CD8-positive, alpha-beta memory T cell (primary cell): ENCODE measurements at regions not wholly inside any gene's neighbourhood (a gene's known extent, or its start where the extent isn't known, plus 50 kb on each side); places are given as distances from the start of the nearest gene placed in this dataset.

Source experiments
- CTCF ChIA-PET: fragments of 350-600 bp; sonication (Branson Sonifier 250); formaldehyde crosslinking; loops from one replicate; lab custom pipeline; 2021; ENCODE audit warnings: antibody characterized with exemption; lab: Charles Lee
- POLR2A ChIA-PET: fragments of 350-600 bp; sonication (Branson Sonifier 250); formaldehyde crosslinking; loops from one replicate; lab custom pipeline; 2021; ENCODE audit warnings: antibody characterized with exemption; lab: Charles Lee
- DNase-seq, 5 donors: peaks; one replicate each; pipeline versions ENCODE4 v3.0.0 to v3.0.0-alpha.2; 2020 to 2022; ENCODE audit warnings: mixed read lengths in 1 of 5
- H3K27ac ChIP-seq: one replicate; pipeline ENCODE4 v1.7.0; 2013; ENCODE audit warnings: low read depth, mild to moderate bottlenecking, low read length, moderate library complexity
- H3K27me3 ChIP-seq: 2 replicates; pipeline ENCODE4 v1.7.0; 2013; ENCODE audit warnings: low read length, mild to moderate bottlenecking; ENCODE audit not compliant: insufficient read depth, poor library complexity, severe bottlenecking
- H3K36me3 ChIP-seq: 2 replicates; pipeline ENCODE4 v1.7.0; 2013; ENCODE audit warnings: mild to moderate bottlenecking, low read length, moderate library complexity; ENCODE audit not compliant: insufficient read depth
- H3K4me1 ChIP-seq: 2 replicates; pipeline ENCODE4 v1.7.0; 2013; ENCODE audit warnings: mild to moderate bottlenecking, low read length, moderate library complexity; ENCODE audit not compliant: insufficient read depth
- H3K4me3 ChIP-seq: 2 replicates; pipeline ENCODE4 v1.7.0; 2013; ENCODE audit warnings: mild to moderate bottlenecking, low read length
- H3K9me3 ChIP-seq: 2 replicates; pipeline ENCODE4 v1.7.0; 2013; ENCODE audit warnings: mild to moderate bottlenecking, low read length
- H3K27ac Mint-ChIP-seq, 8 donors: one replicate each; pipeline ENCODE4 v1.8.0; 2020 to 2021; ENCODE audit warnings: mixed read lengths in 8 of 8, mild to moderate bottlenecking in 6 of 8, inconsistent platforms in 3 of 8, moderate library complexity in 3 of 8
- H3K27me3 Mint-ChIP-seq, 2 donors: one replicate each; pipeline ENCODE4 v1.8.0; 2020 to 2021; ENCODE audit warnings: mixed read lengths in 2 of 2, mild to moderate bottlenecking in 1 of 2, moderate library complexity in 1 of 2
- H3K36me3 Mint-ChIP-seq, 3 donors: one replicate each; pipeline ENCODE4 v1.8.0; 2020 to 2021; ENCODE audit warnings: mixed read lengths in 3 of 3, inconsistent platforms in 1 of 3, mild to moderate bottlenecking in 1 of 3
- H3K4me1 Mint-ChIP-seq, 3 donors: one replicate each; pipeline ENCODE4 v1.8.0; 2020 to 2021; ENCODE audit warnings: mixed read lengths in 3 of 3, inconsistent platforms in 1 of 3, mild to moderate bottlenecking in 1 of 3
- H3K4me3 Mint-ChIP-seq, 7 donors: one replicate each; pipeline ENCODE4 v1.8.0; 2020 to 2021; ENCODE audit warnings: mixed read lengths in 7 of 7, mild to moderate bottlenecking in 6 of 7, moderate library complexity in 4 of 7, inconsistent platforms in 2 of 7
- H3K9me3 Mint-ChIP-seq, 5 donors: one replicate each; pipeline ENCODE4 v1.8.0; 2020 to 2022; ENCODE audit warnings: mixed read lengths in 5 of 5, mild to moderate bottlenecking in 3 of 5, moderate library complexity in 2 of 5, inconsistent platforms in 1 of 5

DNA sequence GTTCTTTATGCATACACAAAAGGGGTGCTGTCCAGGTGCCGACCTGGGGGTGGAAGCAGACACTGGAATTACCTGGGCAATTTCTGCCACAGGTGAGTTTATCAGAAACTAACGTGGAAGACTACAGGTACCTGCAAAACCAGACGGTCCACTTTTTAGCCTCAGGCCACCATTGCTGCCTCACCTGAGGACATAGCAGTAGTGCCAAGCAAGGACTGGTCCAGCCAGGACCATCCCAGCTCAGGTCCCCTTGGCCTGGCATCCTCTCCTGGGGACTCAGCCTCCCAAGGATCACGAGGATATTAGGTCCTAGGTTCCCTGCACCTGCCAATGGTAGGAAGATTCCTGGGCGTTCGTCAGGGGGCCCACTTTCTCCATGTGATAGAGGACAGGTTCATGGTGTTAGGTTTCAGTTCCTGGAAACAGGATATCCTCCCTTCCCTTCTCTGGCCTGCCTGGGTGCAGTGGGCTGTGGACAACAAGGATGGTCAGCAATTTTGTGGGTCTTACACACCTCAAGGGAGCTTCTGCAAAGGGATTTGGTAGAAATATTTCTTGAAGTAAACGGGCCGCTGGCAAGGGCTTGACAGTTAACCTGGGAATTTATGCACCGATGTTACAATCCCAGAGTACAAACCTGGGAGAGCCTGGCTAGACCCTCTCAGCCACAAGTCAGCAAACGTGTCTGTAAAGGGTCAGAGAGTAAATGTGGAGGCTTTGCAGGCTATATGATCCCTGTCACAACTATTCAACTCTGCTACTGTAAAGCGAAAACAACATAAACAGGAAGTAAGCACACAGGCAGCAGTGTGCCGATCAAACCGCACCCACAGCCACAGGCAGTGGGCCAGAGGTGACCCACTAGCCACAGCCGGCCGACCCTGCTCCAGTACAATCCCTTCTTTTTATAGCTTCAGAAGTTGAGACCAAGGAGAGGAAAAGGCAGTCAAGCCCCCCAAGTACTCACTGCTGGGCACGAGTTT lies 71.4 kb upstream of the RAB4A start:
- Histone ChIP-seq H3K4me3 (peak overlapping the region; percentile 40), H3K9me3 (no peaks in the 10 kb centered on the region), H3K27me3 (no peaks in the 10 kb centered on the region), H3K36me3 (no peaks in the 10 kb centered on the region), H3K4me1 (peaks cover 17% of the 10 kb centered on the region), H3K27ac (peak overlapping the region; percentile 20)
- H3K4me3 Mint-ChIP-seq, result peak overlapping the region; percentile 16 to 93 (median 84)
- peaks cover 29 to 33% (median 29%) of the 10 kb centered on the region in 3 donors for H3K4me1 Mint-ChIP-seq
- H3K27me3 Mint-ChIP-seq, result no peaks in the 10 kb centered on the region
- H3K9me3 Mint-ChIP-seq, result no peaks in the 10 kb centered on the region
- ChIA-PET CTCF (no interaction called here), POLR2A (no interaction called here)
- peak in 2 of 5 donors; percentile 2 to 51 for DNase-seq
- H3K36me3 Mint-ChIP-seq, result peaks cover 0 to 2% (median 0%) of the 10 kb centered on the region in 3 donors
- H3K27ac Mint-ChIP-seq, result peak overlapping the region; percentile 28 to 97 (median 88)

DNA sequence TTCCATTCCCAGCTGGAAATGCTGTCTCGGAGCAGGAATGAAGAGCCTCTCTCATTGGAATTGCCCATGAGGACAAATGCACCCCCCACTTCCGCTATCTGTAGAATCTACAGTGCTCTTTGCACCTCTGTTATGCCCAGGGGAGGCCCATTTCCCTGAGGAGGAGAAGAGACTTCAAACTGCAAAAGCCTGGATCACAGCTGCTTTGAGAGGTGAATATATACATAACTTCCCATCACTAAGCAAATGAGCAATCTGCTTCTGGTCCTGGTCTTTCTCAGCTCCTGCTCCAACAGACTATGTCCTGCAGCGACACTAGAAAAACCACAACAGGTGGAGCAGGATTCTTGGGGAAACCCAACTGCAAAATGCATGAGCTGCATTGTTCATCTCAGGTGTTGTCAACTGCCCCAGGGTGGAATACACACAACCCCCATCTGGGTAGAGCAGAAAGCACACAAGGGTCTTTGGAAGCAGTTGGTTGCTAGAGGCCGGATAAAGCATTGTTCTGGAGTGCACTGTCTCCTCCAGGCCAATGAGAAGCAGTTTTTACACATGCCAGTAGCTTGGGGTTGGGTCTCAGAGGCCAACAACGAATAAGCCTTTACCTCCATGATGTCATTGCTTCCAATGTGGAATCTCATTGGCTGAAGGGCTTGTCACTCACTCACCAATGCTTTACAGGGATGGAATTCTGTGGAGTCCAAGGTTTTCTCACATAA lies 67.7 kb upstream of the RAB4A start:
- Mint-ChIP-seq H3K4me1 (peaks cover 26 to 34% (median 33%) of the 10 kb centered on the region in 3 donors), H3K27ac (peak overlapping the region in 2 of 8 donors; percentile 27 to 67), H3K9me3 (no peaks in the 10 kb centered on the region), H3K27me3 (no peaks in the 10 kb centered on the region), H3K36me3 (peaks cover 0 to 2% (median 0%) of the 10 kb centered on the region in 3 donors), H3K4me3 (no peak overlapping the region)
- ChIA-PET CTCF (interaction anchor here (1.7 kb wide), 1 partner anchor 13 kb away, joined by 5 read pairs; no protein-coding TSS in a partner anchor), POLR2A (no interaction called here)
- H3K36me3 ChIP-seq, result no peaks in the 10 kb centered on the region
- H3K9me3 ChIP-seq, result no peaks in the 10 kb centered on the region
- no peak for DNase-seq
- H3K4me1 ChIP-seq, result peaks cover 31% of the 10 kb centered on the region
- no peak overlapping the region for H3K4me3 ChIP-seq
- no peak overlapping the region for H3K27ac ChIP-seq
- H3K27me3 ChIP-seq, result no peaks in the 10 kb centered on the region

DNA sequence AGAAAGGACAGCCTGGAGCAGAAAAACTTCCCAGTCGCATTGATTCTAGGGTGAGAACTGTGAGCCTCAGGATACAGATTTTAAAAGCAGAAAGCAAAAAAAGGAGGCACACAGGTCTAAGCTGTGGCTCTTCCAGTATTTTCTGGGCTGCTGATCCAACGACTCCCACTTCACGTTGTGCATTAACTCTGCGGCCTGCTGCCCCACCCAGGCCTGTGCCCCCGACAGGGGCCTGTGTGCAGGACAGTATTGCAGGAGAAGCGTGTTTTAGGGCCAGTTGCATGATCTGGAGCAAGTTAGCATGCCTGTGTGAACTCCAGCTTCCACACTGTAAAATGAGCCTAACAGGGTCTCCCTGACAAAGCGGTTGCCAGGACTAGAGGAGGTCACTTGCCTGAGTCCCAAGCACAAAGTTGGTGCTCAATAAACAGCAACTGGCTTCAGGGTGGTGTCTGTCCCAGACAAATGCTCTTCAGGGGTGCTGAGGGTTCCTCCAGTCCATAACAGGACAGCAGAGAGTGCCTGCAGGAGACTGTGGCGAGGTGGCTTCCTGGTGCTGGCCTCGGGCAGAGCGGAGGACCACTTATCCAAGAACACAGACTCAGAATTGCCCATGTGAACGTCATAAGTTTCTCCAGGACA lies 66.8 kb upstream of the RAB4A start:
- Histone ChIP-seq H3K27me3 (no peaks in the 10 kb centered on the region), H3K36me3 (no peaks in the 10 kb centered on the region), H3K9me3 (no peaks in the 10 kb centered on the region), H3K4me1 (peaks cover 30% of the 10 kb centered on the region), H3K27ac (no peak overlapping the region), H3K4me3 (no peak overlapping the region)
- Mint-ChIP-seq H3K36me3 (peaks cover 0 to 2% (median 0%) of the 10 kb centered on the region in 3 donors), H3K4me1 (peaks cover 18 to 25% (median 23%) of the 10 kb centered on the region in 3 donors), H3K9me3 (peaks cover 0 to 1% (median 0%) of the 10 kb centered on the region in 5 donors), H3K27me3 (no peaks in the 10 kb centered on the region), H3K4me3 (no peak overlapping the region), H3K27ac (peak overlapping the region in 1 of 8 donors; percentile 51)
- no peak for DNase-seq
- POLR2A ChIA-PET, result no interaction called here
- CTCF ChIA-PET, result no interaction called here

DNA sequence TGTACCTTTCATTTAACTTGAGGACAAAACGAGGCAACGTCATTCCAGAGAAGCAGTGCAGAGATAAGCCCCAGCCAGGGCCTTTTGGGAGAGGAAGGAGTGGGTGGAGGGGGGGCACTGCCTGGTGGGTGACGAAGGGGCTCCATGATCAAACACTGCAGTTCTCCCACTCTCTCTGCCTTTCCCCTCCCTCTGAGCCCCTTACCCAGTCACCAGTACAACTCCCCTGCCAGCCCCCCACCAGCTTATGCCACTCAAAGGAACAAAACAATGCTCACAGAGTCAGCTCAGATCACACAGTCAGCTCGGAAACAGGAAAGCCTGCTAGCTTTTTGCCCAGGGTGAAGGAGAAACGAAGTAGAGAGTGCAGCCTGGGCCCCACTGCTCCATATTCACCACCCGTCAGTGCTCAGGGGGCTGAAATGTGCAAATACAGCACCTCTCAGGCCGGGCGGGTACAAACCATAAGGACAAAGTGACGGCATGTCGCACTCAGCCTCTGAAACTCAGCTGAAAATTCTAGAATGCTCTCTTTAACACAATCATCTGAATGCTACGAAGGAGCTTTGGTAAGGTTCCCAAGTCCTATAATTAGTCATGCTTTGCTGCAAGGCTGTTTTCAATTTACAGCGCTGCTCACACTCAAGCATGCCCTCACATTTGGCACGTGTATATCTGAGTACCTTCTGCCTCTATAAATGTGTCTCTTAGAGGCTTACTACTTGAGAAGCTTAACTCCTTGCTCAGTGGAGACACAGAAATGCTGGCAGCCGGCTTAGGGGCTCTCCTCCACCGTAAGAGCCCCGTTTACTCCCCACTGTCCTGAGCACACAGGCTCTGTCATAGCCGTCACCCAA lies 65.8 kb upstream of the RAB4A start:
- H3K27ac ChIP-seq, result no peak overlapping the region
- POLR2A ChIA-PET, result interaction anchor here (1.1 kb wide), 1 partner anchor 430 kb away, joined by 5 read pairs; no protein-coding TSS in a partner anchor

DNA sequence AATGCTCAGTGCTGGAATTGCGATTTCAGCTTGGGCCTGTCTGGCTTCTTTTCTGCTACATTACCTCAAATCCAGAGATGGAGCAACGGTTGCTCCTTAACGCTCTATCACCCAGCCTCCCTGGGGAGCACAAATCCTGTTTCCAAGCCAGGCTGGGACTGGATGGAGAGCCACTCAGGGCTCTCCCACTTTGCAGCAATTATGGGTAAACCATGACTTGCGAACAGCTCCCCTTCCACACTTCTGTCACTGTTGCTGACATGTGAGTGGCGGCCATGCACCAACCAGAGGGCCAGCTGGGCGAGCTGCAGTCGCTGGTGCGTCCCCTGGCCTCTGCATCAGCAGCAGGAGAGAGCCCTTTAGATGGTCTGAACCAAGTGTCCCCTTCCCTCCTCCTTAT lies 65.1 kb upstream of the RAB4A start:
- no peak overlapping the region for H3K4me3 Mint-ChIP-seq
- H3K36me3 Mint-ChIP-seq, result peaks cover 0 to 2% (median 0%) of the 10 kb centered on the region in 3 donors
- Histone ChIP-seq H3K27me3 (no peaks in the 10 kb centered on the region), H3K4me1 (peaks cover 18% of the 10 kb centered on the region), H3K27ac (no peak overlapping the region), H3K4me3 (no peak overlapping the region), H3K9me3 (no peaks in the 10 kb centered on the region), H3K36me3 (no peaks in the 10 kb centered on the region)
- DNase-seq, result no peak
- no peak overlapping the region for H3K27ac Mint-ChIP-seq
- POLR2A ChIA-PET, result interaction anchor here (1.1 kb wide), 1 partner anchor 429 kb away, joined by 5 read pairs; no protein-coding TSS in a partner anchor
- H3K4me1 Mint-ChIP-seq, result peaks cover 4 to 8% (median 6%) of the 10 kb centered on the region in 3 donors
- no peaks in the 10 kb centered on the region for H3K27me3 Mint-ChIP-seq
- CTCF ChIA-PET, result no interaction called here
- peaks cover 0 to 1% (median 0%) of the 10 kb centered on the region in 5 donors for H3K9me3 Mint-ChIP-seq

More for the DNA sequence above, 65.8 kb upstream of the RAB4A start:
- H3K36me3 ChIP-seq, result no peaks in the 10 kb centered on the region
- H3K4me3 ChIP-seq, result no peak overlapping the region
- CTCF ChIA-PET, result no interaction called here
- peak overlapping the region in 1 of 7 donors; percentile 30 for H3K4me3 Mint-ChIP-seq
- peak in 1 of 5 donors; percentile 10 for DNase-seq
- no peaks in the 10 kb centered on the region for H3K9me3 ChIP-seq
- no peaks in the 10 kb centered on the region for H3K27me3 ChIP-seq
- H3K27me3 Mint-ChIP-seq, result no peaks in the 10 kb centered on the region
- H3K4me1 Mint-ChIP-seq, result peaks cover 9 to 15% (median 13%) of the 10 kb centered on the region in 3 donors
- H3K9me3 Mint-ChIP-seq, result peaks cover 0 to 1% (median 0%) of the 10 kb centered on the region in 5 donors
- H3K27ac Mint-ChIP-seq, result peak overlapping the region in 4 of 8 donors; percentile 7 to 70 (median 52)
- H3K4me1 ChIP-seq, result peaks cover 20% of the 10 kb centered on the region
- H3K36me3 Mint-ChIP-seq, result peaks cover 0 to 2% (median 0%) of the 10 kb centered on the region in 3 donors

DNA sequence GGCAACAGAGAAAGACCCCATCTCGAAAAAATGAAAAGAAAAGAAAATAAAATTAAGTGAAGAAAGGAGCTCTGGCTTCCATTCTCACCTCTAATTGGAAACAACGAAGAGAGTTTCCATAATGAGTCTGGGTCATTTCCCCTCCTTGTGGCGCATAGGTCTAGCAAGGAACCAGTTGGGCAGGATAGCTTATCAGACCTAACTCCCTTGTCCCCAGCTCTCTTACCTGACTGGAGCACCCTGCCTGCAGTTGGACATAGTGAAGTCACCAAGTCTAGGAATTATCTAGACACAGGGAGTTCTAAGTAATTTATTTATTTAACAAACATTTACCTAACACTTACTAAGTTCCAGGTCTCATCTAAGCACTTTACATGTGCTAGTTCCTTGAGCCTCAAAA lies 63.0 kb upstream of the RAB4A start:
- no peaks in the 10 kb centered on the region for H3K27me3 ChIP-seq

DNA sequence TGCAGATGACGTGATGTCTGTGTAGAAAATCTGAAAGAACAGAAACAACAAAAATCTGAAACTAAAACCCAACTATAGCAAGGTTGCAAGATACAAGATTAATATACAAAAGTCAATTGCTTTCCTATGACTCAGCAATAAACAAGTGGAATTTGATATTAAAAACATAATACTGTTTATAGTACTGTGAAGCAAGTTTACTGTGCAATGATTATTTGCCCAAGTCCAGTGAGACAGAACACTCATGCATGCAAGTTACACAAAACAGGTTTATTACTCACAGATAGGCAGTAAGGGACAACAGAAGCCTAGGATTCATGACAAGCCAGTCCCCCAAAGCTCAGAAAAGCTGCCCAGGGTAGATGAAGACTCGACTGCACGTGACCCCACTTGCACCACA lies 62.4 kb upstream of the RAB4A start:
- Mint-ChIP-seq H3K27me3 (no peaks in the 10 kb centered on the region), H3K27ac (no peak overlapping the region), H3K36me3 (no peaks in the 10 kb centered on the region), H3K4me1 (peaks cover 0 to 5% (median 3%) of the 10 kb centered on the region in 3 donors), H3K9me3 (peaks cover 0 to 1% (median 0%) of the 10 kb centered on the region in 5 donors), H3K4me3 (no peak overlapping the region)
- no peak for DNase-seq
- H3K27me3 ChIP-seq, result no peaks in the 10 kb centered on the region
- ChIA-PET CTCF (interaction anchor here (2.9 kb wide), 1 partner anchor 19 kb away, joined by 11 read pairs; no protein-coding TSS in a partner anchor), POLR2A (no interaction called here)
- no peaks in the 10 kb centered on the region for H3K9me3 ChIP-seq
- no peak overlapping the region for H3K4me3 ChIP-seq
- H3K36me3 ChIP-seq, result no peaks in the 10 kb centered on the region
- no peak overlapping the region for H3K27ac ChIP-seq
- H3K4me1 ChIP-seq, result peaks cover 18% of the 10 kb centered on the region

More for the DNA sequence above, 63.0 kb upstream of the RAB4A start:
- H3K27ac Mint-ChIP-seq, result no peak overlapping the region
- H3K9me3 Mint-ChIP-seq, result peaks cover 0 to 1% (median 0%) of the 10 kb centered on the region in 5 donors
- H3K4me3 Mint-ChIP-seq, result no peak overlapping the region
- DNase-seq, result no peak
- no peak overlapping the region for H3K4me3 ChIP-seq
- peaks cover 18% of the 10 kb centered on the region for H3K4me1 ChIP-seq
- H3K27me3 Mint-ChIP-seq, result no peaks in the 10 kb centered on the region
- H3K9me3 ChIP-seq, result no peaks in the 10 kb centered on the region
- H3K36me3 Mint-ChIP-seq, result no peaks in the 10 kb centered on the region
- H3K27ac ChIP-seq, result no peak overlapping the region
- H3K36me3 ChIP-seq, result no peaks in the 10 kb centered on the region
- ChIA-PET POLR2A (no interaction called here), CTCF (no interaction called here)
- peaks cover 0 to 5% (median 3%) of the 10 kb centered on the region in 3 donors for H3K4me1 Mint-ChIP-seq
